ENCODE measurements at regions not wholly inside any gene's neighbourhood (a gene's known extent, or its start where the extent isn't known, plus 50 kb on each side); places are given as distances from the start of the nearest gene placed in this dataset.

GRCh38 chr5:120919017-120919416, 454.9 kb downstream of the PRR16 start:
- TF ChIP-seq FOXS1 (CRISPR knock-in tag; IDR thresholded peaks at IDR 0.05) (no peak), CTCF (IDR thresholded peaks at IDR 0.05) (no peak), CHD2 (IDR thresholded peaks at IDR 0.05; ENCODE audit: low read length, partially characterized antibody) (no peak), EP300 (IDR thresholded peaks at IDR 0.05) (no peak), JUN (IDR thresholded peaks at IDR 0.05) (no peak), GATA3 (IDR thresholded peaks at IDR 0.05; ENCODE audit: borderline replicate concordance) (no peak), KDM1A (IDR thresholded peaks at IDR 0.05; ENCODE audit: low read depth) (no peak), TP53 (CRISPR knock-in tag; IDR thresholded peaks at IDR 0.05) (no peak), POLR2A (IDR thresholded peaks at IDR 0.05; ENCODE audit: low read length) (no peak), REST (IDR thresholded peaks at IDR 0.05) (no peak), ESRRA (IDR thresholded peaks at IDR 0.05; ENCODE audit: borderline replicate concordance, low read length) (no peak)
